ENCODE measurements at regions not wholly inside any gene's neighbourhood (a gene's known extent, or its start where the extent isn't known, plus 50 kb on each side); places are given as distances from the start of the nearest gene placed in this dataset.

DNA sequence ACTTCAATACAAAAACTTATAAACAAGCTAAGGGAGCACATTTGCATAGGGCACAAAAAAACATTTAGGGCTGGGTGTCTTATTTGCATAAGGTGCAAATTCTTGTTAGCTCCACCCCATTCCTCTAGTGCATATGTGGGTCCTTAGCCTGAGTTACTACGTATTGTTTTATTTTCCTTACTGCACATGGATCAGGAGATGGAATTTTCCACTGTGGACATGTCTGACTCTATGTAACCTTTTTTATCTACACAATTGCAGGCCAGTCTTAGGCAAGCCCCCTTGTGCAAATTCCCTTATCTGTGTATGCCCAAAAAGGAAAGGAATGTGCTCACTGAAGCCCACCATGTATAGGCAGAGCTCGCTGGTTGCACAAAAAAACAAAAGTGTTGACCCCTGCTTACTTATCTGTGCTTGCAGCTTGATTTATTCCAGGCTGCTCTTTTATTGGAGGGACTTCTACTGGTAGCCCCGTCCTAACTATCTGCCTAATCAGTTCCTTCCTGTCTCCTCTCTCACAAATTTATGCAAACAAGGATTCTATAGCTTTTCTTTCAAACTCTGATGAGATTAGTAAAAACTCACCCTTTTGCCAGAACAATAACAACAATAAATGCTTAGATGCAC is 359.0 kb upstream of the MAGEB16 start:
- TF ChIP-seq POLR2AphosphoS5 (IDR thresholded peaks at IDR 0.05; ENCODE audit: low read depth, low read length) (no peak), POLR2A (IDR thresholded peaks at IDR 0.05; ENCODE audit: low read depth, low read length) (no peak)
